ENCODE measurements at regions not wholly inside any gene's neighbourhood (a gene's known extent, or its start where the extent isn't known, plus 50 kb on each side); places are given as distances from the start of the nearest gene placed in this dataset.
A peak's percentile ranks its signal among the peaks of the same experiment; 100 is the strongest.

GRCh38 chrX:131704136-131704695 is 160.3 kb downstream of the OR13H1 start:
- peak; percentile 88 for DNase-seq

- DNase-seq = no peak
Measured at GRCh38 chrX:131709553-131709952, 165.7 kb downstream of the OR13H1 start.

- DNase-seq = no peak
Measured at GRCh38 chrX:131711478-131711867, 167.6 kb downstream of the OR13H1 start.

GRCh38 chrX:131723646-131724045 is 179.8 kb downstream of the OR13H1 start:
- no peak for DNase-seq

GRCh38 chrX:131724292-131724691 is 180.4 kb downstream of the OR13H1 start:
- no peak for DNase-seq

GRCh38 chrX:131725001-131725654 is 181.3 kb downstream of the OR13H1 start:
- DNase-seq = no peak

GRCh38 chrX:131727778-131728177 is 183.9 kb downstream of the OR13H1 start:
- no peak for DNase-seq

GRCh38 chrX:131728295-131729145 is 184.6 kb downstream of the OR13H1 start:
- peak; percentile 45 for DNase-seq

GRCh38 chrX:131729295-131729694 is 185.4 kb downstream of the OR13H1 start:
- peak; percentile 44 for DNase-seq

GRCh38 chrX:131734621-131735020 is 190.7 kb downstream of the OR13H1 start:
- DNase-seq = no peak

- no peak for DNase-seq
Measured at GRCh38 chrX:131735127-131735526, 191.3 kb downstream of the OR13H1 start.

- DNase-seq = no peak
Measured at GRCh38 chrX:131739823-131740222, 195.9 kb downstream of the OR13H1 start.

GRCh38 chrX:131741103-131741581 is 197.3 kb downstream of the OR13H1 start:
- no peak for DNase-seq

GRCh38 chrX:131745942-131746489 is 202.1 kb downstream of the OR13H1 start:
- DNase-seq = peak; percentile 54

- peak; percentile 81 for DNase-seq
Measured at GRCh38 chrX:131746491-131746968, 202.7 kb downstream of the OR13H1 start.

GRCh38 chrX:131747173-131747572 is 203.3 kb downstream of the OR13H1 start:
- DNase-seq = peak; percentile 84

GRCh38 chrX:131752493-131753198 is 208.8 kb downstream of the OR13H1 start:
- peak; percentile 75 for DNase-seq

- DNase-seq = no peak
Measured at GRCh38 chrX:131762802-131763234, 218.9 kb downstream of the OR13H1 start.

- no peak for DNase-seq
Measured at GRCh38 chrX:131763674-131764073, 219.8 kb downstream of the OR13H1 start.

- no peak for DNase-seq
Measured at GRCh38 chrX:131764216-131764615, 220.3 kb downstream of the OR13H1 start.

GRCh38 chrX:131778269-131779218 is 234.7 kb downstream of the OR13H1 start:
- no peak for DNase-seq

All from NCI-H748 treated with DMSO at 0.1 percent for 48 hours (cell line).